WTC11 (cell line): ENCODE measurements at regions not wholly inside any gene's neighbourhood (a gene's known extent, or its start where the extent isn't known, plus 50 kb on each side); places are given as distances from the start of the nearest gene placed in this dataset.

Experiments
- CREB1 ChIP-seq: sonication (generic); formaldehyde crosslinking; IDR thresholded peaks from 2 replicates; pipeline ENCODE4 v1.8.0; 2023; ENCODE audit warnings: mild to moderate bottlenecking, missing genetic modification reagents
- CTCF ChIP-seq: fragments of 200-600 bp; IDR thresholded peaks from 2 replicates; pipeline ENCODE4 v1.8.0; 2022; ENCODE audit warnings: antibody characterized with exemption
- EMX1 ChIP-seq: fragments of 250-450 bp; sonication (Bioruptor Pico); IDR thresholded peaks from 2 replicates; pipeline ENCODE4 v1.8.0; 2021; ENCODE audit warnings: mild to moderate bottlenecking
- ESRRA ChIP-seq: sonication (generic); formaldehyde crosslinking; IDR thresholded peaks from 2 replicates; pipeline ENCODE4 v1.8.1; 2022; ENCODE audit warnings: mild to moderate bottlenecking, missing genetic modification reagents, borderline replicate concordance
- FOXP1 ChIP-seq: sonication (generic); formaldehyde crosslinking; IDR thresholded peaks from 2 replicates; pipeline ENCODE4 v1.8.0; 2022; ENCODE audit warnings: missing genetic modification reagents, mild to moderate bottlenecking, moderate library complexity, borderline replicate concordance
- KAT7 ChIP-seq: sonication (generic); formaldehyde crosslinking; IDR thresholded peaks from 2 replicates; pipeline ENCODE4 v1.8.1; 2023; ENCODE audit warnings: missing genetic modification reagents, mild to moderate bottlenecking, borderline replicate concordance
- TCF7 ChIP-seq: sonication (generic); formaldehyde crosslinking; IDR thresholded peaks from 2 replicates; pipeline ENCODE4 v1.8.0; 2022; ENCODE audit warnings: mild to moderate bottlenecking, low read depth, missing genetic modification reagents, moderate library complexity
- ZBTB43 ChIP-seq: sonication (generic); formaldehyde crosslinking; IDR thresholded peaks from 2 replicates; pipeline ENCODE4 v1.8.1; 2023; ENCODE audit warnings: mild to moderate bottlenecking, missing genetic modification reagents
- ZNF232 ChIP-seq: sonication (generic); formaldehyde crosslinking; IDR thresholded peaks from 2 replicates; pipeline ENCODE4 v1.8.0; 2022; ENCODE audit warnings: mild to moderate bottlenecking, missing genetic modification reagents
- ZNF281 ChIP-seq: sonication (generic); formaldehyde crosslinking; IDR thresholded peaks from 2 replicates; pipeline ENCODE4 v1.8.0; 2023; ENCODE audit warnings: mild to moderate bottlenecking, missing genetic modification reagents
- TF ChIP-seq, protein P1 (sequence below): sonication (generic); formaldehyde crosslinking; IDR thresholded peaks from 2 replicates; pipeline ENCODE4 v1.8.1; 2022; ENCODE audit warnings: low read depth, missing genetic modification reagents, borderline replicate concordance

DNA sequence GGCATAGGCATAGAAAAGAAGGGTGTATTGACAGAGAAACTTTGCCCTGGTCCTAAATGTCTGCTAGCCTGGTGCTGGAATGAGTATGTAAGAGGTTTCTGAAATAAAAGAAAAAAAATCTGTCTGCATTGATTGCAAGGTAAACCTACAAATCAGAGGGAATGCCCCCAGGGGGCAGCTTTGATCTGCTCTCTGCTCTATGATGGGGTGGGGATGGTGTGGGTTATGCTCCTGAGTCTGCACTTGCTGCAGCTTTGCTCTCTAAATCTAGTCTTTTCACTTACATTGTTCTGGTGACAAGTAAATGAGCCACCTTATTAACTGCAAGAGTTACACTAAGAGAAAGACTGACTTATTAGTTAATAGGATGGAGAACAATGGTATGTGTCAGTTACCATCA, 468.4 kb upstream of the STXBP6 start:
- TF ChIP-seq ZNF232 (CRISPR knock-in tag) = no peak
- no peak for TF ChIP-seq CTCF
- no peak for TF ChIP-seq ESRRA (CRISPR knock-in tag)
- no peak for TF ChIP-seq EMX1
- TF ChIP-seq ZNF281 (CRISPR knock-in tag) = no peak
- TF ChIP-seq CREB1 (CRISPR knock-in tag) = no peak
- no peak for TF ChIP-seq ZBTB43 (CRISPR knock-in tag)
- TF ChIP-seq, protein P1, sequence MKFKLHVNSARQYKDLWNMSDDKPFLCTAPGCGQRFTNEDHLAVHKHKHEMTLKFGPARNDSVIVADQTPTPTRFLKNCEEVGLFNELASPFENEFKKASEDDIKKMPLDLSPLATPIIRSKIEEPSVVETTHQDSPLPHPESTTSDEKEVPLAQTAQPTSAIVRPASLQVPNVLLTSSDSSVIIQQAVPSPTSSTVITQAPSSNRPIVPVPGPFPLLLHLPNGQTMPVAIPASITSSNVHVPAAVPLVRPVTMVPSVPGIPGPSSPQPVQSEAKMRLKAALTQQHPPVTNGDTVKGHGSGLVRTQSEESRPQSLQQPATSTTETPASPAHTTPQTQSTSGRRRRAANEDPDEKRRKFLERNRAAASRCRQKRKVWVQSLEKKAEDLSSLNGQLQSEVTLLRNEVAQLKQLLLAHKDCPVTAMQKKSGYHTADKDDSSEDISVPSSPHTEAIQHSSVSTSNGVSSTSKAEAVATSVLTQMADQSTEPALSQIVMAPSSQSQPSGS = no peak
- TF ChIP-seq KAT7 (CRISPR knock-in tag) = no peak
- TF ChIP-seq TCF7 (CRISPR knock-in tag) = no peak
- TF ChIP-seq FOXP1 (CRISPR knock-in tag) = no peak
